ENCODE measurements at regions not wholly inside any gene's neighbourhood (a gene's known extent, or its start where the extent isn't known, plus 50 kb on each side); places are given as distances from the start of the nearest gene placed in this dataset.

DNA sequence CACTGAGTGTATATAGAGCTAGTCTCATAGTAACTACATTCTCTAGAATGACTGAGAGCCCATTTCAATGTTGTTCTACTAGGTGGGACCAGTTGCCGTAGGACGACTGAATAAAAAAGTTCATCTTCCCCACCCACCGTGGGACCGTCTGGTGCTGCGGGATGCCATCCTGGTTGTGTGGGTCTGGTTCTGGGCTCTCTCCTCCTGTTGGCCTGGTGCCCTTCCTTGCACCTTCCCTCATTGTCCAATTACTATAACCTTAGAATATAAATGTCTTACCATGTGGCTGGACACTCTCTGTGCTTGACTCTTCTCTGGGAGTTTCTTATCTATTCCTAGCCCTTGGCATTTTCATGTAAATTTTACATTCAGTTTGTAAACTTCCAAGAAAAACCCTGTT, 344.4 kb downstream of the TCERG1L start:
- ATAC-seq = no peak
- intact Hi-C loops (cut with micrococcal nuclease) = no loop called here
- no peaks in the 10 kb centered on the region for H3K9me3 Mint-ChIP-seq
- no peak overlapping the region for H3K27ac Mint-ChIP-seq
- no peaks in the 10 kb centered on the region for H3K27me3 Mint-ChIP-seq
- POLR2A ChIA-PET = interaction anchor here (0.7 kb wide), 1 partner anchor 413 kb away, joined by 3 read pairs; no protein-coding TSS in a partner anchor
- H3K4me1 Mint-ChIP-seq (ENCODE audit: low read depth) = no peaks in the 10 kb centered on the region
- TF ChIP-seq, protein P1, sequence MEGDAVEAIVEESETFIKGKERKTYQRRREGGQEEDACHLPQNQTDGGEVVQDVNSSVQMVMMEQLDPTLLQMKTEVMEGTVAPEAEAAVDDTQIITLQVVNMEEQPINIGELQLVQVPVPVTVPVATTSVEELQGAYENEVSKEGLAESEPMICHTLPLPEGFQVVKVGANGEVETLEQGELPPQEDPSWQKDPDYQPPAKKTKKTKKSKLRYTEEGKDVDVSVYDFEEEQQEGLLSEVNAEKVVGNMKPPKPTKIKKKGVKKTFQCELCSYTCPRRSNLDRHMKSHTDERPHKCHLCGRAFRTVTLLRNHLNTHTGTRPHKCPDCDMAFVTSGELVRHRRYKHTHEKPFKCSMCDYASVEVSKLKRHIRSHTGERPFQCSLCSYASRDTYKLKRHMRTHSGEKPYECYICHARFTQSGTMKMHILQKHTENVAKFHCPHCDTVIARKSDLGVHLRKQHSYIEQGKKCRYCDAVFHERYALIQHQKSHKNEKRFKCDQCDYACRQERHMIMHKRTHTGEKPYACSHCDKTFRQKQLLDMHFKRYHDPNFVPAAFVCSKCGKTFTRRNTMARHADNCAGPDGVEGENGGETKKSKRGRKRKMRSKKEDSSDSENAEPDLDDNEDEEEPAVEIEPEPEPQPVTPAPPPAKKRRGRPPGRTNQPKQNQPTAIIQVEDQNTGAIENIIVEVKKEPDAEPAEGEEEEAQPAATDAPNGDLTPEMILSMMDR (IDR thresholded peaks at IDR 0.05) = no peak
- no peak for DNase-seq
- CTCF ChIA-PET = no interaction called here
- no peaks in the 10 kb centered on the region for H3K36me3 Mint-ChIP-seq (ENCODE audit: low read depth)
- H3K4me3 Mint-ChIP-seq = no peak overlapping the region

DNA sequence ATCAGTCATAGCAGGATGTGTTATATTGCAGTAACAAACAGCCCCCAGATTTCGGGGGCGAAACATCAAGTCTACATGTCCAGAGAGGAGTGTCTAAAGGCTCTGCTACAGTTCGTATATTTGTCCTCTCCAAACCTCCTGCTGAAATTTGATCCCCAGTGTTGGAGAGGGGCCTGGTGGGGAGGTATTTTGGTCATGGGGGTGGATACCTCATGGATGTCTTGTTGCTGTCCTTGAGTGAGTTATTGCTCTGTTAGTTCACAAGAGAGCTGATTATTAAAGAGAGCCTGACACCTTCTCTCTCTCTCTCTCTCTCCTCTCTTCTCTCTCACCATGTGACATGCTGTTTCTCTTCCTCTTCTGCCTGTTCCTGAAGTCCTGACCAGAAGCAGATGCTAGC, 343.7 kb downstream of the TCERG1L start:
- Mint-ChIP-seq H3K9me3 (no peaks in the 10 kb centered on the region), H3K4me3 (no peak overlapping the region), H3K36me3 (ENCODE audit: low read depth) (no peaks in the 10 kb centered on the region), H3K4me1 (ENCODE audit: low read depth) (no peaks in the 10 kb centered on the region), H3K27me3 (no peaks in the 10 kb centered on the region), H3K27ac (no peak overlapping the region)
- POLR2A ChIA-PET = no interaction called here
- CTCF ChIA-PET = no interaction called here
- no peak for DNase-seq
- no peak for ATAC-seq
- intact Hi-C loops (cut with micrococcal nuclease) = no loop called here
- TF ChIP-seq, protein P1 (IDR thresholded peaks at IDR 0.05) = no peak

DNA sequence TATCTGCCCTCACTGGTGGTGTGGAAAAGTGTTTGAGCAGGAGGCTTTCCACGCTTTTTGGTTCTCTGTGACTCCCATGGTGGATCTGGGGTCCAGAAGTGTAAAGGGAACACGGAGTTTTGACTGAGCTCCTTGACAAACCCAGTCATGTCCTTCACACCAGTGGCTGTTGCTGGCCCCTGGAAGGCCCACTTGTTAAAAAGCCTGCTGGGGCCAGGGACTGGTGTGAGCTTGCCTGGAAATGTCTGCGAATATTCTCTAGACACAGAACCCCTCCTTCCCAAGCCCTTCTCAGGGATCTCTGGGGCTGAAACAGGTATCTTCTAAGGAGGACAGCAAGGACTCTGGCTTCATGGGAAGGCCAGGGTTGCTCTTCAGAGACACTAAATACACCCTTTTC, 343.0 kb downstream of the TCERG1L start:
- no peak for DNase-seq
- Mint-ChIP-seq H3K27ac (no peak overlapping the region), H3K27me3 (no peaks in the 10 kb centered on the region), H3K36me3 (ENCODE audit: low read depth) (no peaks in the 10 kb centered on the region), H3K4me1 (ENCODE audit: low read depth) (no peaks in the 10 kb centered on the region), H3K4me3 (no peak overlapping the region), H3K9me3 (no peaks in the 10 kb centered on the region)
- ChIA-PET CTCF (no interaction called here), POLR2A (no interaction called here)
- intact Hi-C loops (cut with micrococcal nuclease) = no loop called here
- ATAC-seq = no peak
- TF ChIP-seq, protein P1 (IDR thresholded peaks at IDR 0.05) = no peak

- Mint-ChIP-seq H3K27me3 (no peaks in the 10 kb centered on the region), H3K9me3 (no peaks in the 10 kb centered on the region), H3K36me3 (ENCODE audit: low read depth) (no peaks in the 10 kb centered on the region), H3K4me1 (ENCODE audit: low read depth) (no peaks in the 10 kb centered on the region), H3K4me3 (no peak overlapping the region), H3K27ac (no peak overlapping the region)
- DNase-seq (no peak), ATAC-seq (no peak)
- TF ChIP-seq, protein P1 (IDR thresholded peaks at IDR 0.05) = no peak
- ChIA-PET POLR2A (no interaction called here), CTCF (no interaction called here)
- intact Hi-C loops (cut with micrococcal nuclease) = no loop called here
These were observed 342.6 kb downstream of the TCERG1L start for GRCh38 chr10:130968964-130969363.

GRCh38 chr10:130969700-130970099, 341.8 kb downstream of the TCERG1L start:
- no peak overlapping the region for H3K27ac Mint-ChIP-seq
- ATAC-seq (no peak), DNase-seq (no peak)
- H3K9me3 Mint-ChIP-seq = no peaks in the 10 kb centered on the region
- no peaks in the 10 kb centered on the region for H3K4me1 Mint-ChIP-seq (ENCODE audit: low read depth)
- intact Hi-C loops (cut with micrococcal nuclease) = no loop called here
- ChIA-PET CTCF (no interaction called here), POLR2A (no interaction called here)
- TF ChIP-seq, protein P1 (IDR thresholded peaks at IDR 0.05) = no peak
- no peaks in the 10 kb centered on the region for H3K36me3 Mint-ChIP-seq (ENCODE audit: low read depth)
- no peak overlapping the region for H3K4me3 Mint-ChIP-seq
- H3K27me3 Mint-ChIP-seq = no peaks in the 10 kb centered on the region

All from activated CD8-positive, alpha-beta T cell treated with anti-CD3 and anti-CD28 coated beads for 36 hours (primary cell).